ENCODE measurements at regions not wholly inside any gene's neighbourhood (a gene's known extent, or its start where the extent isn't known, plus 50 kb on each side); places are given as distances from the start of the nearest gene placed in this dataset.

- intact Hi-C loops (cut with DNase I; ENCODE audit: low total_unique reads): no loop called here
- Histone ChIP-seq H3K27ac (no peak overlapping the region), H3K4me1 (no peaks in the 10 kb centered on the region), H3K4me3 (no peak overlapping the region), H3K27me3 (peaks cover 0 to 18% of the 10 kb centered on the region in 2 donors), H3K36me3 (no peaks in the 10 kb centered on the region), H3K9me3 (peaks cover 0 to 3% of the 10 kb centered on the region in 2 donors)
- no peak for TF ChIP-seq POLR2AphosphoS5 (IDR thresholded peaks at IDR 0.05)
- no peak for TF ChIP-seq POLR2A (IDR thresholded peaks at IDR 0.05)
- TF ChIP-seq, protein P1, sequence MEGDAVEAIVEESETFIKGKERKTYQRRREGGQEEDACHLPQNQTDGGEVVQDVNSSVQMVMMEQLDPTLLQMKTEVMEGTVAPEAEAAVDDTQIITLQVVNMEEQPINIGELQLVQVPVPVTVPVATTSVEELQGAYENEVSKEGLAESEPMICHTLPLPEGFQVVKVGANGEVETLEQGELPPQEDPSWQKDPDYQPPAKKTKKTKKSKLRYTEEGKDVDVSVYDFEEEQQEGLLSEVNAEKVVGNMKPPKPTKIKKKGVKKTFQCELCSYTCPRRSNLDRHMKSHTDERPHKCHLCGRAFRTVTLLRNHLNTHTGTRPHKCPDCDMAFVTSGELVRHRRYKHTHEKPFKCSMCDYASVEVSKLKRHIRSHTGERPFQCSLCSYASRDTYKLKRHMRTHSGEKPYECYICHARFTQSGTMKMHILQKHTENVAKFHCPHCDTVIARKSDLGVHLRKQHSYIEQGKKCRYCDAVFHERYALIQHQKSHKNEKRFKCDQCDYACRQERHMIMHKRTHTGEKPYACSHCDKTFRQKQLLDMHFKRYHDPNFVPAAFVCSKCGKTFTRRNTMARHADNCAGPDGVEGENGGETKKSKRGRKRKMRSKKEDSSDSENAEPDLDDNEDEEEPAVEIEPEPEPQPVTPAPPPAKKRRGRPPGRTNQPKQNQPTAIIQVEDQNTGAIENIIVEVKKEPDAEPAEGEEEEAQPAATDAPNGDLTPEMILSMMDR (IDR thresholded peaks at IDR 0.05): no peak
- no peak for DNase-seq (ENCODE audit: low spot score in 2 of 2)
Observed at GRCh38 chr10:131585761-131586160, 274.2 kb upstream of the TCERG1L start.

- Histone ChIP-seq H3K9me3 (peaks cover 0 to 3% of the 10 kb centered on the region in 2 donors), H3K4me1 (no peaks in the 10 kb centered on the region), H3K27ac (no peak overlapping the region), H3K27me3 (peaks cover 0 to 18% of the 10 kb centered on the region in 2 donors), H3K36me3 (no peaks in the 10 kb centered on the region), H3K4me3 (no peak overlapping the region)
- DNase-seq (ENCODE audit: low spot score in 2 of 2): no peak
- TF ChIP-seq POLR2AphosphoS5 (IDR thresholded peaks at IDR 0.05) (no peak), POLR2A (IDR thresholded peaks at IDR 0.05) (no peak)
- TF ChIP-seq, protein P1 (IDR thresholded peaks at IDR 0.05): no peak
- intact Hi-C loops (cut with DNase I; ENCODE audit: low total_unique reads): no loop called here
Observed at GRCh38 chr10:131586958-131587357, 275.4 kb upstream of the TCERG1L start.

GRCh38 chr10:131587976-131588680 is 276.6 kb upstream of the TCERG1L start:
- Histone ChIP-seq H3K27ac (no peak overlapping the region), H3K36me3 (no peaks in the 10 kb centered on the region), H3K27me3 (peaks cover 0 to 18% of the 10 kb centered on the region in 2 donors), H3K9me3 (peaks cover 0 to 3% of the 10 kb centered on the region in 2 donors), H3K4me3 (no peak overlapping the region), H3K4me1 (no peaks in the 10 kb centered on the region)
- intact Hi-C loops (cut with DNase I; ENCODE audit: low total_unique reads): no loop called here
- TF ChIP-seq, protein P1 (IDR thresholded peaks at IDR 0.05): no peak
- no peak for TF ChIP-seq POLR2A (IDR thresholded peaks at IDR 0.05)
- no peak for TF ChIP-seq POLR2AphosphoS5 (IDR thresholded peaks at IDR 0.05)
- DNase-seq (ENCODE audit: low spot score in 2 of 2): no peak

- Histone ChIP-seq H3K4me3 (no peak overlapping the region), H3K4me1 (no peaks in the 10 kb centered on the region), H3K27me3 (peaks cover 0 to 18% of the 10 kb centered on the region in 2 donors), H3K9me3 (peaks cover 0 to 3% of the 10 kb centered on the region in 2 donors), H3K27ac (no peak overlapping the region), H3K36me3 (no peaks in the 10 kb centered on the region)
- TF ChIP-seq POLR2AphosphoS5 (IDR thresholded peaks at IDR 0.05) (no peak), POLR2A (IDR thresholded peaks at IDR 0.05) (no peak)
- TF ChIP-seq, protein P1 (IDR thresholded peaks at IDR 0.05): no peak
- no peak for DNase-seq (ENCODE audit: low spot score in 2 of 2)
- intact Hi-C loops (cut with DNase I; ENCODE audit: low total_unique reads): no loop called here
Observed at GRCh38 chr10:131588704-131589220, 277.2 kb upstream of the TCERG1L start.

GRCh38 chr10:131590567-131590966 is 279.0 kb upstream of the TCERG1L start:
- no peak overlapping the region for H3K4me3 ChIP-seq
- H3K27me3 ChIP-seq: peaks cover 0 to 18% of the 10 kb centered on the region in 2 donors
- TF ChIP-seq, protein P1 (IDR thresholded peaks at IDR 0.05): no peak
- TF ChIP-seq POLR2A (IDR thresholded peaks at IDR 0.05) (no peak), POLR2AphosphoS5 (IDR thresholded peaks at IDR 0.05) (no peak)
- no peaks in the 10 kb centered on the region for H3K4me1 ChIP-seq
- intact Hi-C loops (cut with DNase I; ENCODE audit: low total_unique reads): loop anchor here (5.0 kb wide), 1 partner anchor 62 kb away; no protein-coding TSS in a partner anchor
- peaks cover 0 to 3% of the 10 kb centered on the region in 2 donors for H3K9me3 ChIP-seq
- no peaks in the 10 kb centered on the region for H3K36me3 ChIP-seq
- DNase-seq (ENCODE audit: low spot score in 2 of 2): no peak
- no peak overlapping the region for H3K27ac ChIP-seq
